ENCODE measurements at regions not wholly inside any gene's neighbourhood (a gene's known extent, or its start where the extent isn't known, plus 50 kb on each side); places are given as distances from the start of the nearest gene placed in this dataset.

DNA sequence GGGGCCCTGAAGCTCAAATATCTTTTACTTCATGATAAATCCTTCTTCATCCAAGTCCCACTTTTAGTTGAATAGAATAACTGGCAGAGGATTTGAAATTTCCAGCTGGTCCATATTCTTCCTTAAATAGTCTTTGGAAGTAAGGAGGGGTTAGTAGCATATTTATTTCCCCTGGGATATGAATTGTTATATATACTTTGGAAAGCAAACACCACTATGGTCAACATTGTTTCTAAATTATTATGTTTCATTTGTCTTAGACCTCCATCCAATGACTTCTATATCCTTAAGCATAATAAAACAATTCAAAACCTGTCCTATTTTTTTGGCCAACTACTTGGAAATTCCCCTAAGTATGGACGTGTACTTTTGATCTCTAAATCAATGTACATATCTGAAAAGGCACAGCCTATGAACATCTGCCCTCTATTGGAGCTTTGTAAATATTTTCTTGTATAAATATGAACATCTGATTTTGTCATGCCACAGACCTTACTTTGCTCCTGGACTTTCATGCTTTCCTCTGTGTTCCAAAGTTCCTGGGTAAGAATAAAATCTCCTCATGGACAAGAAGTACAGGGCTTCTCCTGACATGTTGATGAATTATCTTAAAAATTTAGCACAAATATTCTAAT, 1212.0 kb downstream of the GALC start:
- TF ChIP-seq, protein P1, sequence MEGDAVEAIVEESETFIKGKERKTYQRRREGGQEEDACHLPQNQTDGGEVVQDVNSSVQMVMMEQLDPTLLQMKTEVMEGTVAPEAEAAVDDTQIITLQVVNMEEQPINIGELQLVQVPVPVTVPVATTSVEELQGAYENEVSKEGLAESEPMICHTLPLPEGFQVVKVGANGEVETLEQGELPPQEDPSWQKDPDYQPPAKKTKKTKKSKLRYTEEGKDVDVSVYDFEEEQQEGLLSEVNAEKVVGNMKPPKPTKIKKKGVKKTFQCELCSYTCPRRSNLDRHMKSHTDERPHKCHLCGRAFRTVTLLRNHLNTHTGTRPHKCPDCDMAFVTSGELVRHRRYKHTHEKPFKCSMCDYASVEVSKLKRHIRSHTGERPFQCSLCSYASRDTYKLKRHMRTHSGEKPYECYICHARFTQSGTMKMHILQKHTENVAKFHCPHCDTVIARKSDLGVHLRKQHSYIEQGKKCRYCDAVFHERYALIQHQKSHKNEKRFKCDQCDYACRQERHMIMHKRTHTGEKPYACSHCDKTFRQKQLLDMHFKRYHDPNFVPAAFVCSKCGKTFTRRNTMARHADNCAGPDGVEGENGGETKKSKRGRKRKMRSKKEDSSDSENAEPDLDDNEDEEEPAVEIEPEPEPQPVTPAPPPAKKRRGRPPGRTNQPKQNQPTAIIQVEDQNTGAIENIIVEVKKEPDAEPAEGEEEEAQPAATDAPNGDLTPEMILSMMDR (IDR thresholded peaks at IDR 0.05; ENCODE audit: low read depth, low read length, missing input control): peak; percentile 7
- peak in 1 of 2 donors; percentile 24 for TF ChIP-seq JUND (IDR thresholded peaks at IDR 0.05)
- TF ChIP-seq, protein P2, sequence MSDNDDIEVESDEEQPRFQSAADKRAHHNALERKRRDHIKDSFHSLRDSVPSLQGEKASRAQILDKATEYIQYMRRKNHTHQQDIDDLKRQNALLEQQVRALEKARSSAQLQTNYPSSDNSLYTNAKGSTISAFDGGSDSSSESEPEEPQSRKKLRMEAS (IDR thresholded peaks at IDR 0.05): no peak
- TF ChIP-seq GABPA (IDR thresholded peaks at IDR 0.05 in 1 of 2, conservative IDR thresholded peaks at IDR 0.05 in 1 of 2): no peak
- TF ChIP-seq RXRA (IDR thresholded peaks at IDR 0.05): peak in 1 of 2 donors; percentile 16
- TF ChIP-seq, protein P3, sequence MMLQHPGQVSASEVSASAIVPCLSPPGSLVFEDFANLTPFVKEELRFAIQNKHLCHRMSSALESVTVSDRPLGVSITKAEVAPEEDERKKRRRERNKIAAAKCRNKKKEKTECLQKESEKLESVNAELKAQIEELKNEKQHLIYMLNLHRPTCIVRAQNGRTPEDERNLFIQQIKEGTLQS (IDR thresholded peaks at IDR 0.05): no peak
- TF ChIP-seq RAD21 (IDR thresholded peaks at IDR 0.05): peak; percentile 46 to 56
- TF ChIP-seq NR2F2 (IDR thresholded peaks at IDR 0.05): no peak
- TF ChIP-seq, protein P4, sequence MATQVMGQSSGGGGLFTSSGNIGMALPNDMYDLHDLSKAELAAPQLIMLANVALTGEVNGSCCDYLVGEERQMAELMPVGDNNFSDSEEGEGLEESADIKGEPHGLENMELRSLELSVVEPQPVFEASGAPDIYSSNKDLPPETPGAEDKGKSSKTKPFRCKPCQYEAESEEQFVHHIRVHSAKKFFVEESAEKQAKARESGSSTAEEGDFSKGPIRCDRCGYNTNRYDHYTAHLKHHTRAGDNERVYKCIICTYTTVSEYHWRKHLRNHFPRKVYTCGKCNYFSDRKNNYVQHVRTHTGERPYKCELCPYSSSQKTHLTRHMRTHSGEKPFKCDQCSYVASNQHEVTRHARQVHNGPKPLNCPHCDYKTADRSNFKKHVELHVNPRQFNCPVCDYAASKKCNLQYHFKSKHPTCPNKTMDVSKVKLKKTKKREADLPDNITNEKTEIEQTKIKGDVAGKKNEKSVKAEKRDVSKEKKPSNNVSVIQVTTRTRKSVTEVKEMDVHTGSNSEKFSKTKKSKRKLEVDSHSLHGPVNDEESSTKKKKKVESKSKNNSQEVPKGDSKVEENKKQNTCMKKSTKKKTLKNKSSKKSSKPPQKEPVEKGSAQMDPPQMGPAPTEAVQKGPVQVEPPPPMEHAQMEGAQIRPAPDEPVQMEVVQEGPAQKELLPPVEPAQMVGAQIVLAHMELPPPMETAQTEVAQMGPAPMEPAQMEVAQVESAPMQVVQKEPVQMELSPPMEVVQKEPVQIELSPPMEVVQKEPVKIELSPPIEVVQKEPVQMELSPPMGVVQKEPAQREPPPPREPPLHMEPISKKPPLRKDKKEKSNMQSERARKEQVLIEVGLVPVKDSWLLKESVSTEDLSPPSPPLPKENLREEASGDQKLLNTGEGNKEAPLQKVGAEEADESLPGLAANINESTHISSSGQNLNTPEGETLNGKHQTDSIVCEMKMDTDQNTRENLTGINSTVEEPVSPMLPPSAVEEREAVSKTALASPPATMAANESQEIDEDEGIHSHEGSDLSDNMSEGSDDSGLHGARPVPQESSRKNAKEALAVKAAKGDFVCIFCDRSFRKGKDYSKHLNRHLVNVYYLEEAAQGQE (IDR thresholded peaks at IDR 0.05): peak; percentile 4
- no peak for TF ChIP-seq TAF1 (conservative IDR thresholded peaks at IDR 0.05)
- no peak for TF ChIP-seq SP1 (IDR thresholded peaks at IDR 0.05)
- no peak for TF ChIP-seq YY1 (IDR thresholded peaks at IDR 0.05)
- no peak for TF ChIP-seq FOXA1 (IDR thresholded peaks at IDR 0.05)
